ENCODE measurements at regions not wholly inside any gene's neighbourhood (a gene's known extent, or its start where the extent isn't known, plus 50 kb on each side); places are given as distances from the start of the nearest gene placed in this dataset.

DNA sequence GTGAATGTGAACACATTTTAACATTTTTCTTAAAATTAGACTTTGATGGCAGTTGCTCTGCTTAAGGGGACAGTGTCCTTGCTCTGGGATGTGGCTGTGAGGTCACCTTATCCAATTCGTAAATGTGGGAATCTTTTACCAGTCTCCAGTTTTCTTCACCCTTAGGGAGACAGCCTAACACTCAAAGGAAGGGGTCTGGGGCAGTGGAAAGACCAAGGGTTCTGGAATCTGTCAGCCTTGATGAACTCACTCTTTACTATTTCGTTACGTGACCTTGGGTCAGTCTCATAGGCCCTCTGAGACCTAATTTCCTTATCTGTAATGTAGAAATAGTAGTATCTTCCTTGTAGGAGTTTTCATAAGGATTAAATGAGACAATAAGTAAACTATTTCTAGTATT, 245.6 kb upstream of the ATP2B1 start:
- no peak for DNase-seq

DNA sequence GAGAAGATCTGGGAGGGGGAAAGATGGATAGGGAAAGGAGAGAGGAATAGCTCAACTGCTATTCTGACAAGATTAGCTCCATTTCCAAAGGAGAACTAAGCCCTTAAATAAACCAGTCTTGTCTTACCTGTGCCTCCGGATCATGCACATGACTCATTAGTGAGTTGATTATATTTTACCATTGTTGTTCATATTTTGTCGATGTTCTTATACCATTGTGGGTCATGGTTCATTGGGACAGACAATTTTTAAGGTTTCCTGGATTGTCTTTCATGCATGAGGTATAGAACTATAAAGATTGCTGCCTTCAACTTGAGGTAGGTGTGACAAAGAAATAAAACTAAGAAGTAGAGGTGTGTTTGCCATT, 243.0 kb upstream of the ATP2B1 start:
- DNase-seq, result no peak

DNA sequence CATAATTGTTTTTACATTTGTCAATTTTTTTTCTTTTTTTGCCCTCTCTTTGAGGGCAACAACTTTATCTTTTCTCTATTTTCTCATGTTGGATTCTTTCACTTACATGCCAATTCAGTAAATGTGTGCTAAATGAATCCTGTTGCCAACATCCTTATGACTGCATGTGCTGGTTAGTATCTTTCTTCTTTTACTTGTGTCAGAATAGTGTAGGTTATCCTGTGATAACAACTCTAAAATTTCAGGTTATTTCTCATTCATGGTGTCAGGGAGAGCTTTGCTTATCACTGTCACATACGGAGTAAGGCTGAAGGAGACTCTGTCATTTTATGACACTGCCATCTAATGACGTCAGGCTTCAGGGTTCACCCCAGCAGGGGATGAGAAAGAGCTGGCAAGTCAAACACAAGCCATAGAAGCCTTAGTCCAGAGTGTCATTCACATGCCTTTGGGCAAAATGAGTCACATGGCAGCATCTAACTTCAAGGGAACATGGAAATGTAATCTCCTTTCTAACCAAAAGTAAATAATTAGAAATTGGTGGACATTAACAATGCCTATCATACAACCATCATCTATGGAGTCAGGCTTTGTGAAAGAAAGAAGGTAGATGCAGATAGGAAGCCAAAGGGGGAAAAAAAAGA, 242.5 kb upstream of the ATP2B1 start:
- DNase-seq, result no peak

DNA sequence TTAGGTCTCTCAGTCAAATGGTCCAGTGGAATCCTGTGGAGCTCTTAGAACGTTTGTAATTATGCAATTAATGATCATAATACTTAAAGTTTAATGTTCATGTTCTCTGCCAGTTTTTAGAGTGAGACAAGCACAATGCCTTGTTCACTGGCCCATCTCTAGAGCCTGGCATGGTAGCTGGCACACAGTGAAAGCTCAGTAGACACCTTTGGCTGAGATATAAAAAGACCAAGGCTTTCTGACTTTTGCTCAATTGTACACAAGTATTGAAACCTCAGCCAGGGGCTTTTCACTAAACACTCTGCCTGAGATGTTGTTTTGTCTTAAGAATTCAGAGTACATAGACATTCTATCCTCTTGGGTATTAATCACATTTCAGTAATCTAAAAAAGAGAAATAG, 241.8 kb upstream of the ATP2B1 start:
- no peak for DNase-seq

DNA sequence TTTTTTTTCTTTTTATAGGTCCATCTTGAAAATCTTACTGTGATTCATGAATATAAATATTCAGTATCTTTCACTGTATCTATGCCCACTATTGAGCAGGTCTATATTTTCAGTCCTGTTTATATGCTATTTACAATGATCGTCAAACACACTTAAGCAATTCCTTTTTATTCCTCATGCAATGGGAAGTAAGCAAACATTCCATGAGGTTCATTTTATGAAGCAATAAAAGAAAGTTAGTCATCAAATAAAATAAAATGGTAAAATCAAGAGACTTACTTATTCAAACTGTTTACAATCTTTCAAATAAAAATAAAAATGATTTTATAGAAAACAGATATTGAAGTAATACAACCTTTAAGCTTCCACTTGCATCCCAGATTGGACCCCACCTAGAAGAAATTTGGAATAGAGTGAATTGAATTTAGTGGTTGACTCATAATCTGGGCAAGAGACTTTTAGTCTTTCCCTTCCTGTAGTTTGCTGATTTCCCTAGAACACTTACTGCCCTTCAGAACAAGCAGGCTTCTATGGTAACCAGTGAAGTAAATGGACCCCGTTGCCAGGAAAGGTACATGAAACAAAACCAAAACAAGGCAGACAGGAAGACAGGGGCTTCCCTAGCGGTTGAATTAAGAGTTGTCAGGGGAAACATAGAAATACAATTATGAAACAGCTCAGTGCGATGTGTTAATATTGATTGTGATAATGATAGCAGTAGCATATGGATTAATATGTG, 241.0 kb upstream of the ATP2B1 start:
- peak; percentile 38 for DNase-seq

DNA sequence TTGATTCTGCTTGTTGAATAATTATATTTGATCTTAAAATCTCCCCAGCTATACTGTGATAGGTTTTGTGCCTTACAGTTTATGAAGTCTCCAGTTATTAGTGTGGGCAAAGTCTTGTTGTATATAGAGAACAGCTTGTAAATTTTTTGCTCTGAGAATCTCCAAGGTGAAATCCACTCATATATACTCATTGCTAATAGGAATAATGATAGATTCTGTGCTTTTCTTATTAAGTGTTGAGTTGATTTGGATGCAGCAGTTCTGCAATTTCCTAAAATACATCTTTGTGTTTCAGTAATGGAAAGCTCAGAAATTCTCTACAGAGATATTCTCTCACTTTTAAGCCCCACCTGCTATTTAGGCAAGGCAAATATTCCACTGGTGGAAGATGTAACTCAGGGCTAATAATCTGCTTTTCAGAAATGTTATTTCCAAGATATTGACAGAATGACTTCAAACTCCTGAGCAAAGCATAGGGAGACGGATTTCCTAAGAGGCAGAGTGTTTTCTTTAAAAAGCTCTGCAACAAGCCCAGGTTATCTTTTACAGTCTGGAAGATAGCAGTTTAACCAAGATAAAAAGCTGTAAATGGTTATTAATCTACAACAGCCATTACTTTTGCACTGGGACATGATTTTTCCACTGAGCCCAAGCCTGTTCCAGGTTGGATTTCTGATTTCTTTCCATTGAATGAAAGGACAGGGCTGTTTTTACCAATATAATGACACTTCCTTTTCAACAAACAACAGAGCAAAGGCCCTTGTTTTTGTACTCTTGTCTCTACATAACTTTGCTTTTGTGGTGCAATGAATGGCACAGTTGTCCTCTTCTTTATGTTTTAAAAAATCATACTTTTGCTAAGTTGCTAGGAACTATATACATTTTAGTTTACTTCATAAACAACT, 239.9 kb upstream of the ATP2B1 start:
- no peak for DNase-seq

DNA sequence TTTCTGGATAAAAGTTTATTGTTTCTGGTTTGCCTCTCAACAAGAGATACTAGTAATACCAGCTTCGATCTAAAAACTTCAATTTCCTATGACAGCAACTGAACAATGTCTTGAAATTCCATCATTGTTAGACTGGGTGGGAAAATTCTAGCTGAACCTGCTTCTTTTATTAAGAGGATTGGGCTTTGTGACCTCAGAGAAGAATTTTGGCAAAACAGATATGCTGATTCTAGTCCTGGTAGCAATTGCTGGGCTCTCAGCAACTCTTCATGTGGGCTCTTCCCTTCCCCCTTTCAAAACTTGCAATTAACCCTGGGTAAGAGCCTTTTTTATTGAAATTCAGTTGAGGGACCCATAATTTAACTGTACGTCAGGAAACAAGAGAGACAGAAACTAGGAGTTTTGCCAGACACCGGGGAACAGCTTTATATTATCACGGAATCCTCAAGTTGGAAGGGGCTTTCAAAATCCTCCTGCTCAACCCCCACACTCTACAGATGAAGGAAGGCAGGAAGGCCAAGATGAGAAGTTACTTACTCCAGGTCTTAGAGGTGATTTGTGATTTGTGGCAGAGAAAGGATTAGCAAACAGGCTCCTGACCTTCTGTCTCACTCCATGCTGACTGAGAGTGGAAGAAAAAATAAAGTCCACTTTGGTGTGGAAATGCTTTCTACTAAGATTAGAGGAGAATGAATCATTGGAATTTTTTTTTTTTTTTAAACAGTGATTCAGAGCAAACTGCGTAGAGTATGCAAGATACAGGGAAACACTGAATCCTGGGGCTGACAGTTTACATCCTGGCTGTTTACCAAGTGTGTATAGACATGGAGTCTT, 239.0 kb upstream of the ATP2B1 start:
- DNase-seq, result no peak

DNA sequence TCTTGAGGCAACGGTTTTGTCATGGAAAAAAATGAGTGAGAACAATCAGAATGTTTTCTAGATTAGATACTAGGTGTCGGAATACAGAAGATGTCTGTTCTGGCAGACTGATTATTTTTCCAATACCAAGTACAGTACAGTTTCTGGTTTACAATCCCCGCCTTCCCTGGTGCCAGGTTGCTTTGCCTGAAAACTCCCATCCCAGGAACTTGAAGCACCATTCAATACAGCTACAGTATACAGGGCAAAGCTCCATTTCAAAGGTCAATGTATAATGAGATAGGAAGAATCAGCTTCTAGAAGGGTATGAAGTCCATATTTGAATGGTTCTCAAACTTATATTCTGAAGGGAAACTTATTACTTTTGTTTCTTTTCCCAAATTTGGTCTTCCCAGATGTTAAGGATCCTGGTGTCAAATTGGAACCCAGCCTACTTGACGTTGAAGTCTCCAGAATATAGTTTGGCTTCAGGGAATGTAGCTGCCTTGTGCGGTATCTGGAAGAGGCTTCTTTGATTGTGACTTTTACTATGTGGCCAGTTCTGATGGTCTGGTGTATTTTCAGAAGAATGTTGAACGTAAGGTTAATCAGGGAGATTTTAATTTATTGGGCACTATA, 238.0 kb upstream of the ATP2B1 start:
- DNase-seq, result no peak

DNA sequence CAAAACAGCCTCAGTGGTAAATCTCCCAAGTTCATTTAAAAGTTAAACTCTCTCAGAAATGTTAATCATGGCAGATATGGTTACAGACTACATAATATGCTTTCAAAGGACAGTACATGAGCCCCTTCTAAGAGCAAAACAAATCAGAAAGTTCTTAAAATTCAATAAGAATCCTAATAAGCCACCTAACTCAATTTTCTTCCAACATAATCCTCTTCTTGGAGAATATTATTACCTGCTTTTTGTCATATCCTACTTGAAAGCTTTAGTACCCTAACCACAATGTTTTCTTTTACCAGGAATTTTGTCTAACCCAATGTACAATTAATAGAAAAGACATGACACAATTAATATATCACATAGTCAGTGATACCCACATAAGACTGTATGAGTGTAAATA, 236.5 kb upstream of the ATP2B1 start:
- no peak for DNase-seq

DNA sequence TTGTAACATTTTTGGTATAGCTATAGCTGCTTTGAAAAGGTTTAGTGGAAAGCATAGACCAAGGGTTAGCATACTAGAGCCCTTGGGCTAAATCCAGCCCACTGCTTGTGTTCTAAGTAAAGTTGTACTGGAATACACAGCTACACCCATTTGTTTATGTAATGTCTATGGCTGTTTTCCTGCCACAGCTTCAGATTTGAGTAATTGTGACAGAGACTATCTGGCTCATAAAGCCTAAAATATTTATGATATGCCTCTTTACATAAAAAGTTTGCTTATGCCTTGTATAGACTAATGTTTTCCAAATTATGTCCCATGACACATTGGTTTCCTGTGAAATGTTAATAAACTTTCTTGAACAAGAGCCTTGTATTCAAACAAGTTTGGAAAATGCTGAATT, 234.8 kb upstream of the ATP2B1 start:
- DNase-seq, result no peak

DNA sequence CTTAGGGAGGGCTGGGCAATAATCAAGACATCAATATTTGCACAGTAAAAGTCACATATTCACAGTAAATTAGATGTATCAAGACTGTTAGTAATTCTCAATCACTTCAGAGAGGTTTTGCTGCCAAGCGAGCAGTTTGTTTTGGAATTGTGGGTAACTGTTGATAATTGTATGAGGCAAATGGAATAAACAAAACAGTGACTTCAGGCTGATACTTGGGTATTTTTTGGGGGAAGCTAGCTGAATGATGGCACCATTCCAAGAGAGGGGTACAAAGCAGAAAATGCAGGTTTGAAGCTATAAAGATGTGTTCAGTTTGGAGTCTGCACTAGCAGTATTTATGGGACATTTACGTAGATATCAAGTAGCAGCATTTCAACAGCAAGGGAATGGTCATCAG, 232.8 kb upstream of the ATP2B1 start:
- DNase-seq, result no peak

DNA sequence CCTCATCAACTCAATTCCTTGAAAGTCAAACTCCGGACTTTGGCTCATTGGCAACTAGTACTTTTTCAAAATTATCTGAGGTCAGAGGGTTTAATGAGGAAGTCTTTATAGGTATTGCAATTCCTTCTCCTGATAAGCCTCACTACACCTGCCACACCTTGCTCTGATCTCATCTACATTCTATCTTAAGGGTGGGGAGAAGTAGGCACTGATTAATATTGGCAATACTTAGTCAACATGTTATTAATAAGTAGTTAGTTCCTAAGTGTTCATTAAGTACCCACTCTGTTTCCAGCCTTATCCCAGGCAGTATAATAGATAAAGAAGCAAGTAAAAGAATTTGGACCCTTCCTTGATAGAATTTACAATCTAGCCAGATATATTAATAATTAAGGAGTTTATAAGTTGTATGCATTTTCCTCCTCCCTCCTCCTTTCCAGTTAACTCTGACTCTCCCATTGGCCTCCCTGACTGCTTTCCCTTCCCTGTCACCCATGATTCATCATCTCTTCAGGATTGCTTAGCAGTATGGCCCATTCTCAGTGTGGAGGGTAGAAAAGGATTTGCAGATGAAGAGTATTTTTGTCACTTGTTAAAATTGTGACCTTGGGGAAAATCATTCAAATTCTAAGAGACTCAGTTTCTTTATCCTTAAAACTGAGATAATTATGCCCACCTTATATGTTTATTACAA, 231.0 kb upstream of the ATP2B1 start:
- DNase-seq, result no peak

DNA sequence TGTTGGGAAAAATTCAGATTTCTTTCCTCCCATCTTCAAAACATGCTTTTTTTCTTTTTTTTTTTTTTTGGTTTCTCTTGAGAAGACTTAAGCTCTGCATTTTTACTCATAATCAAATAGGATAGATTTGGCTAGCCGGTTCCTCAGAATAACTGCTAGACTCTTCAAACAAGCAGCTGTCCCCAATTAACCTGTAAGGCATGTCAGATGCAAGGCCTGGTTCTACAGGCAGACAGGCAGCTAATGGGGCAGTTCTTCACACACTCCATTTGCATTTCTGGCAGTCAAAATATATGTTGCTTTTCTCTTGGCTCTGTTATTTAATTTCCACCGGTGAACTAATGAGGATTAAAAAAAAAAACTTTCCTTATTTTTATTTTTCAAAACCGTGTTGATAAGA, 228.0 kb upstream of the ATP2B1 start:
- DNase-seq, result no peak

DNA sequence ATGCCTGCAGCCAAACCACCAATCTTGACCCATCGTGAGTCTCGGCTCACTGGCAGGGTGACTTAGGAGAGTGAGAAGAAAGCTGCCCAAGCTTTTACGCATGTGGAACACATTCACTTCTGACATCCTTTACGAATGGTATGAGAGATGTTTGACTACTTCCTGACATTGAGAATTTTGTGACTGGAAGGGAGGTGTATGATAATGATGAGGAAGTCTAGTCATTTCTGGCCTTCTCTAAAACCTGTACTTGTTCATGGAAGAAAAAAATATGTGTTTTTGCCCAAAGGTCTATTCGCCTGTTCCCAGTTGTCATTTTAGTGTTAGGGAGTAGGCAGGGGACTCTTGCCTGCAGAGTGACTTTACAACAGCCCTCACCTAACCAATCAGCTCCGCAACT, 227.2 kb upstream of the ATP2B1 start:
- no peak for DNase-seq

DNA sequence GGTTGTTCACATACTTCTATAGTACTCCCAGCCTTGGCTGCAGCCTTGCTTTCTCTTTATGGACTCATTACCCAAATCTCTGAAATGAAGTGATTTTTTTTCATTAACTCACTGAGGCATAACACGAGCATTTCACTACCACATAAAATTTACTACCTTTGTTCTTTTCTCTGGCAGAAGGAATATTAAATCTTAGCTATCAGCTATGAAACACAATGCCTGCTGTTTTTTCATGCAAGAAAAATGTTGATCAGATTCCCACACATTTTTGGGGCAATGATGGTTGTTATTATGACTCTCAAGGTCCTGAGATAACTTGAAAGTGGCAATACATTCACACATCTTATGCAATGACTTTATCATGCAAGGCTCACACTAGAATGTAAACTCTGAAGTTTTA, 225.3 kb upstream of the ATP2B1 start:
- DNase-seq, result no peak

DNA sequence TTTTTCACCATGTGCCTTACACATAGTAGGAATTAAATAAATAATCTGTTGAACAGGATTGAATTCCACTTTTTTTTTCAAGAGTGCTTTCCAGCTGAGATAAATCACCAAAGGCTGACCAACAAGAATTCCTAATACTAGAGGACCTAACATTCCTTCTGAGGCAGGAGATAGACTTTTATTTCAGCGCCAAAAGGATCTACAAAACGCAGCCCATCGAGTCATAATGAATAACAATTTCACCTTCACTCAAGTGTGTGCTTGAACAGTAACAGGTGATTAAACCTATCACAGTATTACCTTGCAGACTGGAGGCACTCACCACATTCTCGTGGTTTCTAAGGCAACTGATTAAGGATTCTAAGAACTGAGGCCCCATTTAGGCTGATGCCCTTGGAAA, 224.3 kb upstream of the ATP2B1 start:
- no peak for DNase-seq

DNA sequence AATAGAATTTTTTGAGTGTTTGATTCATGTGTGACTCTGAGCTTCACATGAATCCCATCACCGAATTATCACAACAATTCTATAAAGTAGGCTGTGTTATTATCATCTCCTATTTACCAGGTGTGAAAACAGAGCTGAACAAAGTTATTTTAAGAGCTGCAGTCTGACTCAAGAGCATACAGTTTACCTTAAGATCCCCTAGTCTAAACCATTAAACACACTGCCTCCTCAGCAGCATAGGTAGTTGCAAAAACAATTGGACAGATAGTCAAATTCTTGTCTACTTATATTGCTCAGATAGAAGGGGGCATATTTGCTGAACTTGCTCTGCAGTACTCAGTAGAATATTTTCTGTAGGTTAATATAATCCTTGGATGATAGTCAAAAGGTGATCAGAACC, 219.8 kb upstream of the ATP2B1 start:
- DNase-seq, result no peak

DNA sequence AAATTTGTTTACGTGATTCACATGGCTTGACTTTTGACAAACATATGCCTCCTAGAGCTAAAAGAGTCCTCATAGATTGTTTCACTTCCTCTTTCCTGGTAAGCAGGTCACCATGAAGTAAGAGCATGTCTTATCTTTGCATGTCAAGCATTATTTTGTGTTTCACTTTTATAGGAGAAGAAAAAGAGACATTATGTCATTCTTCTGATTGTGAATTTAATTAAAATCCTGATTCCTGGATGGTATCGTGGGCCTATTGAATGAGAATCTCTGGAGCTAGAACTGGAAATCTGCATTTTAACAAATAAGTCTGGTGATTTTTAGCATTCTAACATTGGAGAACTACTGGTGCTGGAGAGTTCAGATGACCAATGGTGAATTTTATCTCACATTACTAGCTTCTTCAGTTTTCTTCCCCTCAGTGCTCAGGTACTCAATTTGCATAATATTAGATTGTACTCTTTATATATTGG, 218.6 kb upstream of the ATP2B1 start:
- DNase-seq, result no peak

DNA sequence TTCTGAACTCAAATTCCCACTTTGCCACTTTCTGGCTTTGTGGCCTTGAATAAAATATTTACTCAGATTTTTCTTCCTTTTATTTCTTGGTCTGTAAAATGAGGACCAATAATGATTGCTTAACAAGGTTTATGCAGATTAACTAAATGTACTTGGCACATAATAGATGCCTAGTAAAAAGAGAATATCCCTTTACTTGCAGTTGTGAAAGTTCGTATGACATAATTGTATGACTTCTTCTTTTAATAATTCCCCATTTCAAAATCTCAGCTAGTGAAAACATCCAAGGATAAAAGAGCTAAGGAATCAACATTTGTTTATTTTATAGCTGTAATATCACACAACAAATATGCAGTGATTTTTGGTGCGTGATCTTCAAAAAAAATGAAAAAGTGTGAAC, 215.6 kb upstream of the ATP2B1 start:
- no peak for DNase-seq

DNA sequence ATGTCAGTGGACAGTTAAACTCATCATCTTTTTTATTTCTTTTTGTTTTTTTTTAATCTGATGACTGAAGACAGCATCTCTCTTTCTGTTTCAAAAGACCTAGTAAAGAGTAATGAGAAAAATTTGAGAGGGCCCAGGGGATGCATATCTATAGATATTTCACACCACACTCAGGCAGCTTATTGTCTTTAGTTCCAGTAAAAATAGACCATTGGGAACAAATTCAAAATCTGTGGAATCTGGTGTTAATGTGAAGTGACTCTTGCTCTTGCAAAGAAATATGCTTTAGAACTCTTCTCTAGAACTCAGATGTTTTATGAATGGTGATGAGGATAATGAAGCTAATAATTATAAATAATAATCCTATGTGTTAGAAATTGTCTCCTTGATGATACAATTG, 214.5 kb upstream of the ATP2B1 start:
- DNase-seq, result no peak

DNA sequence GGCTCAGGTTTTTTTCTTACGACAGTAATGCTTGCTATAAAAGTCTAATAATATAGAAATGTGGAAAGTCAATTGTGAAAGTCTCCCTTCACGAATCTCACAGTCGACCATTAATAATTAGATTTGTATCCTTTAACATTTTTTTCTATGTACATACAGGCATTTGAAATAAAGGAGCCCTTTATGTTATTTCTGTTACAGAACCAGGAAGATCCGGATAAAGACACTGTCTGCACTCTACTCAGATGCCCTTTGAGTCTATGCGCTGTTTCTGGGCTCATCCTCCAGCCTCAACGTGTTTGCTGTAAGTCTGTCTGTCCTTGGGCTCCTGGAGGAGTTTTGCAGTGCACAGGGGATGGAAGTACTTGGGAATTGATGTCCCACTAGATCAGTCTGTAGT, 212.2 kb upstream of the ATP2B1 start:
- no peak for DNase-seq
